Vagina (tissue), 2 donors: ENCODE measurements at regions not wholly inside any gene's neighbourhood (a gene's known extent, or its start where the extent isn't known, plus 50 kb on each side); places are given as distances from the start of the nearest gene placed in this dataset.

Source experiments
- POLR2A ChIP-seq, 2 donors: fragments of 450-650 bp; IDR thresholded peaks; one replicate each; pipeline ENCODE4 v1.6.1; 2017; ENCODE audit warnings: antibody characterized with exemption in 2 of 2, mild to moderate bottlenecking in 2 of 2, moderate library complexity in 2 of 2
- POLR2AphosphoS5 ChIP-seq, 2 donors: sonication (generic); formaldehyde crosslinking; IDR thresholded peaks; one replicate each; pipeline ENCODE4 v1.9.0; 2017; ENCODE audit warnings: antibody characterized with exemption in 2 of 2, mild to moderate bottlenecking in 2 of 2, low read depth in 1 of 2; ENCODE audit not compliant: insufficient read depth in 1 of 2
- TF ChIP-seq, protein P1 (sequence below), 3 experiments: fragments of 450-650 bp in 2 of 3; fragments of 200-600 bp in 1 of 3; sonication (generic) in 1 of 3; IDR thresholded peaks; one replicate each; pipeline ENCODE4 v1.5.1; 2017 to 2019; ENCODE audit warnings: antibody characterized with exemption in 3 of 3, mild to moderate bottlenecking in 2 of 3, moderate library complexity in 2 of 3

DNA sequence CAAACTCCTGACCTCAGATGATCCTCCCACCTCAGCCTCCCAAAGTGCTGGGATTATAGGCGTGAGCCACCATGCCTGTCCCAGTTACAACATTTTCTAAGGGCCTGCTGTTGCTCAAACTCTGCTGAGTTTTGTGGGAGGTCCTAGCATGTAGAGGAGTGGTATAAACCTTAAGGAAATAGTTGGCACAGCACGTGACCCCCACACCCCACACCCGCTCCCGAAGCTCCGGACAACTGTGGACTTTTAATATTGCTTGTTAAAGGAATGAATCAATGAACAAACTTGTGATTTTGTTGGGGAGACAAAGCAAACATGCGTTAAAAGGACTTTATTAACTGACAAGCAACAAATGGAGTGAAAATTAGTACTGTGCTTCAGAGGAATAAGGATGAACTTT is 137.8 kb upstream of the GATA6 start:
- TF ChIP-seq, protein P1, sequence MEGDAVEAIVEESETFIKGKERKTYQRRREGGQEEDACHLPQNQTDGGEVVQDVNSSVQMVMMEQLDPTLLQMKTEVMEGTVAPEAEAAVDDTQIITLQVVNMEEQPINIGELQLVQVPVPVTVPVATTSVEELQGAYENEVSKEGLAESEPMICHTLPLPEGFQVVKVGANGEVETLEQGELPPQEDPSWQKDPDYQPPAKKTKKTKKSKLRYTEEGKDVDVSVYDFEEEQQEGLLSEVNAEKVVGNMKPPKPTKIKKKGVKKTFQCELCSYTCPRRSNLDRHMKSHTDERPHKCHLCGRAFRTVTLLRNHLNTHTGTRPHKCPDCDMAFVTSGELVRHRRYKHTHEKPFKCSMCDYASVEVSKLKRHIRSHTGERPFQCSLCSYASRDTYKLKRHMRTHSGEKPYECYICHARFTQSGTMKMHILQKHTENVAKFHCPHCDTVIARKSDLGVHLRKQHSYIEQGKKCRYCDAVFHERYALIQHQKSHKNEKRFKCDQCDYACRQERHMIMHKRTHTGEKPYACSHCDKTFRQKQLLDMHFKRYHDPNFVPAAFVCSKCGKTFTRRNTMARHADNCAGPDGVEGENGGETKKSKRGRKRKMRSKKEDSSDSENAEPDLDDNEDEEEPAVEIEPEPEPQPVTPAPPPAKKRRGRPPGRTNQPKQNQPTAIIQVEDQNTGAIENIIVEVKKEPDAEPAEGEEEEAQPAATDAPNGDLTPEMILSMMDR (IDR thresholded peaks at IDR 0.05) = no peak
- TF ChIP-seq POLR2A (IDR thresholded peaks at IDR 0.05) (no peak), POLR2AphosphoS5 (IDR thresholded peaks at IDR 0.05; ENCODE audit: insufficient read depth in 1 of 2, low read depth in 1 of 2) (no peak)
